OCI-LY7 (cell line): ENCODE measurements at regions not wholly inside any gene's neighbourhood (a gene's known extent, or its start where the extent isn't known, plus 50 kb on each side); places are given as distances from the start of the nearest gene placed in this dataset.
"Not testable (repeated sequence)": the region's sequence is repeated elsewhere in the genome, so short reads cannot be mapped to it uniquely, and the experiment has no call there.

Experiments
- BruUV-seq: library from RNA; stranded (reverse); fragments of 400-500 nt; replicated peaks from 2 replicates; lab custom pipeline; 2021; lab: Mats Ljungman, UMichigan
- CTCF ChIA-PET: fragments of 300-600 bp; sonication (Branson Sonifier 250); formaldehyde crosslinking; loops from one replicate; lab custom pipeline; 2022; ENCODE audit warnings: antibody characterized with exemption; ENCODE audit not compliant: unreplicated experiment; lab: Charles Lee
- POLR2A ChIA-PET: fragments of 300-600 bp; sonication (Branson Sonifier 250); formaldehyde crosslinking; loops from one replicate; lab custom pipeline; 2022; ENCODE audit warnings: antibody characterized with exemption; lab: Charles Lee
- DNase-seq: peaks from one replicate; pipeline ENCODE4 v3.0.0-alpha.2; 2015; ENCODE audit warnings: low spot score
- H2AFZ ChIP-seq: fragments of 200-600 bp; sonication (generic), shearing (Covaris generic); 2 replicates; pipeline ENCODE4 v1.6.1; 2014; ENCODE audit warnings: mild to moderate bottlenecking, antibody characterized with exemption, low read length, moderate library complexity
- H3K27ac ChIP-seq: fragments of 200-600 bp; sonication (generic); 2 replicates; pipeline ENCODE4 v1.5.1; 2014; ENCODE audit warnings: mixed run types, low read depth, mild to moderate bottlenecking, moderate library complexity, low read length, inconsistent platforms; ENCODE audit not compliant: poor library complexity, severe bottlenecking
- H3K36me3 ChIP-seq: fragments of 200-600 bp; sonication (generic); 2 replicates; pipeline ENCODE4 v1.6.1; 2014; ENCODE audit warnings: mild to moderate bottlenecking, antibody characterized with exemption, low read length, moderate library complexity, mixed read lengths; ENCODE audit not compliant: insufficient read depth
- H3K4me1 ChIP-seq: fragments of 200-600 bp; sonication (generic); 2 replicates; pipeline ENCODE4 v1.5.1; 2014; ENCODE audit warnings: mild to moderate bottlenecking, low read length; ENCODE audit not compliant: insufficient read depth, poor library complexity, severe bottlenecking
- H3K4me2 ChIP-seq: fragments of 200-600 bp; sonication (generic); 2 replicates; pipeline ENCODE4 v1.6.1; 2014; ENCODE audit warnings: mild to moderate bottlenecking, low read length
- H3K4me3 ChIP-seq: fragments of 200-600 bp; sonication (generic); 2 replicates; pipeline ENCODE4 v1.5.1; 2014; ENCODE audit warnings: mild to moderate bottlenecking, low read depth, low read length; ENCODE audit not compliant: poor library complexity, severe bottlenecking
- H3K79me2 ChIP-seq: fragments of 200-600 bp; sonication (generic); 2 replicates; pipeline ENCODE4 v1.6.1; 2016; ENCODE audit warnings: low read depth, mild to moderate bottlenecking, low read length, moderate library complexity, mixed read lengths; ENCODE audit not compliant: insufficient read depth
- H3K9me2 ChIP-seq: fragments of 200-600 bp; sonication (generic); 2 replicates; pipeline ENCODE4 v1.6.1; 2016; ENCODE audit warnings: mild to moderate bottlenecking, low read length, mixed read lengths; ENCODE audit not compliant: insufficient read depth
- H3K9me3 ChIP-seq: fragments of 200-600 bp; sonication (generic); 2 replicates; pipeline ENCODE4 v1.6.1; 2014; ENCODE audit warnings: mild to moderate bottlenecking, mixed run types, low read length, mixed read lengths
- H4K20me1 ChIP-seq: fragments of 200-600 bp; sonication (generic); 2 replicates; pipeline ENCODE4 v1.6.1; 2014; ENCODE audit warnings: mild to moderate bottlenecking, antibody characterized with exemption, low read length, moderate library complexity, mixed read lengths; ENCODE audit not compliant: insufficient read depth
- EZH2phosphoT487 ChIP-seq: fragments of 200-600 bp; sonication (generic); IDR thresholded peaks from 2 replicates; pipeline ENCODE4 v1.6.1; 2018; ENCODE audit warnings: low read depth, borderline replicate concordance, mild to moderate bottlenecking, mixed run types, antibody characterized with exemption, low read length, moderate library complexity, mixed read lengths
- intact Hi-C: fragments of 100-400 bp; cut with micrococcal nuclease; formaldehyde crosslinking; loops from one replicate; pipeline ENCODE4 v1.10.0; 2022; ENCODE audit not compliant: unreplicated experiment
- TF ChIP-seq, protein P1 (sequence below): fragments of 200-600 bp; sonication (generic); conservative IDR thresholded peaks from 2 replicates; pipeline ENCODE4 v1.5.1; 2014; ENCODE audit warnings: mild to moderate bottlenecking, antibody characterized with exemption, low read length, moderate library complexity, mixed read lengths

DNA sequence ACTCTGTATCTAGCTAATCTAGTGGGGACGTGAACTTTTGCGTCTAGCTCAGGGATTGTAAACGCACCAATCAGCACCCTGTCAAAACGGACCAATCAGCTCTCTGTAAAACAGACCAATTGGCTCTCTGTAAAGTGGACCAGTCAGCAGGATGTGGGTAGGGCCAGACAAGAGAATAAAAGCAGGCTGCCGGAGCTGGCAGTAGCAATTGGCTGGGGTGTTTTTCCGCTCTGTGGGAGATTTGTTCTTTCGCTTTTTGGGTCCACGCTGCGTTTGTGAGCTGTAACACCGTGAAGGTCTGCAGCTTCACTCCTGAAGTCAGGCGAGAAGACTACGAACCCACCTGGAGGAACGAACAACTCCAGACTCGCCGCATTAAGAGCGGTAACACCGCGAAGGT lies 76.5 kb downstream of the SPRING1 start:
- CTCF ChIA-PET, result no interaction called here
- no peaks in the 10 kb centered on the region for H3K36me3 ChIP-seq
- no peak for DNase-seq
- H3K4me2 ChIP-seq, result no peak overlapping the region
- TF ChIP-seq, protein P1, sequence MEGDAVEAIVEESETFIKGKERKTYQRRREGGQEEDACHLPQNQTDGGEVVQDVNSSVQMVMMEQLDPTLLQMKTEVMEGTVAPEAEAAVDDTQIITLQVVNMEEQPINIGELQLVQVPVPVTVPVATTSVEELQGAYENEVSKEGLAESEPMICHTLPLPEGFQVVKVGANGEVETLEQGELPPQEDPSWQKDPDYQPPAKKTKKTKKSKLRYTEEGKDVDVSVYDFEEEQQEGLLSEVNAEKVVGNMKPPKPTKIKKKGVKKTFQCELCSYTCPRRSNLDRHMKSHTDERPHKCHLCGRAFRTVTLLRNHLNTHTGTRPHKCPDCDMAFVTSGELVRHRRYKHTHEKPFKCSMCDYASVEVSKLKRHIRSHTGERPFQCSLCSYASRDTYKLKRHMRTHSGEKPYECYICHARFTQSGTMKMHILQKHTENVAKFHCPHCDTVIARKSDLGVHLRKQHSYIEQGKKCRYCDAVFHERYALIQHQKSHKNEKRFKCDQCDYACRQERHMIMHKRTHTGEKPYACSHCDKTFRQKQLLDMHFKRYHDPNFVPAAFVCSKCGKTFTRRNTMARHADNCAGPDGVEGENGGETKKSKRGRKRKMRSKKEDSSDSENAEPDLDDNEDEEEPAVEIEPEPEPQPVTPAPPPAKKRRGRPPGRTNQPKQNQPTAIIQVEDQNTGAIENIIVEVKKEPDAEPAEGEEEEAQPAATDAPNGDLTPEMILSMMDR, result no peak
- TF ChIP-seq EZH2phosphoT487, result no peak
- no peaks in the 10 kb centered on the region for H3K9me2 ChIP-seq
- no peaks in the 10 kb centered on the region for H4K20me1 ChIP-seq
- POLR2A ChIA-PET, result interaction anchor here (0.5 to 0.6 kb wide), 2 partner anchors 298 to 323 kb away, joined by 3 to 4 read pairs; no protein-coding TSS in a partner anchor
- intact Hi-C loops, result no loop called here
- H3K9me3 ChIP-seq, result no peaks in the 10 kb centered on the region
- BruUV-seq, result no TSS peak
- no peaks in the 10 kb centered on the region for H3K4me1 ChIP-seq
- no peak overlapping the region for H3K27ac ChIP-seq
- no peak overlapping the region for H2AFZ ChIP-seq
- no peak overlapping the region for H3K4me3 ChIP-seq
- H3K79me2 ChIP-seq, result no peaks in the 10 kb centered on the region

- H3K4me3 ChIP-seq, H3K9me3 ChIP-seq, H3K9me2 ChIP-seq, H3K4me1 ChIP-seq, H2AFZ ChIP-seq, CTCF ChIA-PET, intact Hi-C loops, DNase-seq, H4K20me1 ChIP-seq, H3K4me2 ChIP-seq, BruUV-seq, H3K36me3 ChIP-seq, H3K79me2 ChIP-seq, H3K27ac ChIP-seq: not testable (repeated sequence)
- POLR2A ChIA-PET, result interaction anchor here (0.5 to 0.6 kb wide), 2 partner anchors 298 to 322 kb away, joined by 3 to 4 read pairs; no protein-coding TSS in a partner anchor
These were observed 77.1 kb downstream of the SPRING1 start for GRCh38 chr12:116660740-116661139.

DNA sequence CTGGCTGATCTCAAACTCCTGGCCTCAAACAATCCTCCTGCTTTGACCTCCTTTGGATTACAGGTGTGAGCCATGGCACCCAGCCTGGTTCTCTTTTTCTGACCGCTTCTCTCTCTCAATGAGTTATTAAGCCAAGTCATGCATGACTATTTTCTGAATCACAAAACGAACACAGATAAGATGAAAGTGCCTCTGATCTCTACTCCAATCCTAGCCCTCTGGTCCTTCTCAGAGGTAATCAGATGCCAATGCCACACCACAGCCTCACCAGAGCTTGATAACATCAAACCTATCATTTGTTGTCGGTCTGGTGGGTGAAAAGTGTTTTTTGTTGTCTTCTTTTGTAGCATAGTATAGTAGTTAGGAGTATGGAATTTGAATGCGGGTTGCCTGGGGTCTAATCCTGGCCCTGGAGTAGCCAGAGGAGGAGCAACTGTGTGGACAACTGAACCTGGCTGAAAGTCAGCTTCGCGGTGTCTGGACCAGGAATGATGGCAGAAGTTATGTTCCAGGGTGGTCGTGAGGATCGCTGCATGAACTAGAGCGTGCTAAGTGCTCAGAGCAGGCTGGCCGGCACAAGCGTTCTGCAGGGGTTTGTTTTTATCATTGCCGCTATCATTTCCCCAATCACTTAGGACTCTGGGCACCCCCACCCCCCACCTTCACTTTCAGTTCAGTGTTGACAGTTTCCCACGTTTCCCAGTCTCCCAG lies 77.9 kb downstream of the SPRING1 start:
- H3K4me3 ChIP-seq, result no peak overlapping the region
- DNase-seq, result no peak
- no peaks in the 10 kb centered on the region for H3K36me3 ChIP-seq
- H2AFZ ChIP-seq, result no peak overlapping the region
- H4K20me1 ChIP-seq, result no peaks in the 10 kb centered on the region
- TF ChIP-seq, protein P1, result no peak
- TF ChIP-seq EZH2phosphoT487, result no peak
- no peaks in the 10 kb centered on the region for H3K79me2 ChIP-seq
- BruUV-seq, result no TSS peak
- no peaks in the 10 kb centered on the region for H3K9me2 ChIP-seq
- H3K27ac ChIP-seq, result no peak overlapping the region
- ChIA-PET POLR2A (no interaction called here), CTCF (no interaction called here)
- H3K4me1 ChIP-seq, result no peaks in the 10 kb centered on the region
- no peak overlapping the region for H3K4me2 ChIP-seq
- intact Hi-C loops, result no loop called here
- H3K9me3 ChIP-seq, result no peaks in the 10 kb centered on the region
